ENCODE measurements at regions not wholly inside any gene's neighbourhood (a gene's known extent, or its start where the extent isn't known, plus 50 kb on each side); places are given as distances from the start of the nearest gene placed in this dataset.
A peak's percentile ranks its signal among the peaks of the same experiment; 100 is the strongest.

DNA sequence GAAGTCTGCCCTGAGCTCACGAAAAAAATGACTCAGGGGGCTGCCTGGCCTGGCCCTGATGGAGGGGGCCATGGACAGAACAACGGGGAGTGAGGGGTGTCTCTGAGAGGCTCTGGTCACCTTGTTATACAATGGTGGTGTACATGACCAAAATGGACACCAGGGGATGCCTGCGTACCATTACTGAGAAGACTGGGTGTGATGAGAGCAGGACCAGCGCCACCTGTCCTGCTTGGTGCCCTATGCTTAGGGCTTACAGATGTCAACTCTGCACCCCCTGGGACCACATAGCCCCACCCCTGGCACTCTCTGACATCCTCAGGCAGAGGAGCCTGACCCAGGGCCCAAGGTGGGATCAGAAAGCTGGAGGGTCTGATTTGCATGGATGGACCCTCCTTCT, 104.8 kb downstream of the ZNF280B start:
- no peak overlapping the region for H3K27ac Mint-ChIP-seq
- no peak for ATAC-seq (replicated peaks)
- H3K9me3 Mint-ChIP-seq, result no peaks in the 10 kb centered on the region
- H3K27me3 Mint-ChIP-seq, result peaks cover 28% of the 10 kb centered on the region
- H3K36me3 Mint-ChIP-seq (ENCODE audit: low read depth), result no peaks in the 10 kb centered on the region
- H3K4me1 Mint-ChIP-seq, result no peaks in the 10 kb centered on the region
- H3K4me3 Mint-ChIP-seq, result no peak overlapping the region

DNA sequence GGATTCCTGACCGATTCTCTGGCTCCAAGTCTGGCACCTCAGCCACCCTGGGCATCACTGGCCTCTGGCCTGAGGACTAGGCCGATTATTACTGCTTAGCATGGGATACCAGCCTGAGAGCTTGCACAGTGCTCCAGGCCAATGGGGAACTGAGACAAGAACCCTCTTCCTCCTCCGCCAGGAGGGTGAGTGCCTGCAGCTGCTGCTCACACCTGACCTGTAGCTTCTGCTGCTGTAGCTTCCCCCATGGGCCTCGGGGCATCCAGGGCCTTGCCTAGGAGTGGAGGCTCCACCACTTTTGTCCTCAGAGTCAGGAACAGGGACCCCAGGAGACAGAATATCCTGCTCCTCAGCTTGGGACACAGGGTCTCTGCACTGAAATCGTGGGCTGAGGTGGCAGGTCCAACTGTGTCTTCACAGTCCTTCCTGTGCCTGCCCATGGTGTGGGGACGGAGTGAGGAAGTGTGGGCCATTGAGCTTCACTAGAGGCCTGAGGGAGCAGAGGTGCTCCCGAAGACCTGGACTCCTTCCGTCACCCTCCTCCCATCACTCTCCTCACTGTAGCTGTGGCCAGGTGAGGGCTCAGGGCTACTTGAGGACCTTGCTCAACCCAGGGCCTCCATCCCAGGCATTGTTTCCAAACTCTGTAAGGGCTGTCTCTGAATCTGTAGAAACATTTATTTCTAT, 103.8 kb downstream of the ZNF280B start:
- Mint-ChIP-seq H3K9me3 (no peaks in the 10 kb centered on the region), H3K27me3 (peaks cover 31% of the 10 kb centered on the region), H3K4me1 (no peaks in the 10 kb centered on the region), H3K4me3 (no peak overlapping the region), H3K27ac (no peak overlapping the region), H3K36me3 (ENCODE audit: low read depth) (no peaks in the 10 kb centered on the region)
- ATAC-seq (replicated peaks), result no peak

DNA sequence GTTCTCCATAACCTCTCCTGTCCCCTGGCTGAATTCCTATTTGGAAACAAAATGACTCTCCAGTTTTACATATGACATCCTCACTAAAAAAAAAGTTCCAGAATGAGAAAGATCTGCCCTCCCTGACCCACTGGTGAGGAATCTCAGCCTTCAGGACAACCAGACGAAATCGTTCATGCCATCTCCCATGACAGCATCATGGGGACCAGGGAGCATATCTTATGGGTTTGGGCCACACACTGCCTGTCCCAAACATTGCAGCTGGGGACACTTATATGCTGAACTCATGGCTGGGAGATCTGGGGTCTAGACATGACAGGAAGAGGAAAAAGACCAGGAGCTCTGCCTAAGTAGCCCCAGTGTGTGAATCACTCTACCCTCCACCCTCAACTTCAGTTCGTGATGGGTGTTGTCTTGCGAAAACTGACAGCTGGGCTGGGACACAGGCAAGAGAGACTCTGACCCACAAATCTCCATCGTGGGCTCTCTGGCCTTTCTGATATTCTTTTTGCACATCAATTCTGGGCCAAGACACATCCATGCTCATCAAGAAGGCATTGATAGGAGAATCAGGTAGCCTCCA, 102.0 kb downstream of the ZNF280B start:
- Mint-ChIP-seq H3K4me3 (no peak overlapping the region), H3K9me3 (no peaks in the 10 kb centered on the region), H3K4me1 (no peaks in the 10 kb centered on the region), H3K27me3 (peaks cover 40% of the 10 kb centered on the region), H3K36me3 (ENCODE audit: low read depth) (no peaks in the 10 kb centered on the region), H3K27ac (no peak overlapping the region)
- no peak for ATAC-seq (replicated peaks)

DNA sequence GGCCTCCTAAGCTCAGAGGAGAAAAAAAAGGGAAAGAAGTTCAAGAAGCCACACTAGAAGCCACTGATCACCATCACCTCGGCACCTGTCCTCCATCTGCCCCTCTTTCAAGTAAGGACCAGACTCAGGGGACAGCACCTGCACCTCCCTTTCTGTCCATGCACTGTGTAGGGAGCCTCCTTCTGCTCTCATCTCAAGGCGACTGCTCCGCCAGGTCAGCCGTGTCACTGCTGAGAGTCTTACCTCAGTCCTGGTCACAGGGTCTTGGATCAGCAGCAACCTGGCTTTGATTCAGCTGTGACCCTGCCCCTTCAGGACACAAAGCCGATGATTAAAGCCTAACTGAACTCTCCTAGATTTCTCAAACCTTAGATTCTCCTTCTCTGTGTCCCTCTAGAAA, 101.5 kb downstream of the ZNF280B start:
- Mint-ChIP-seq H3K4me1 (no peaks in the 10 kb centered on the region), H3K4me3 (no peak overlapping the region), H3K27me3 (peaks cover 45% of the 10 kb centered on the region), H3K9me3 (no peaks in the 10 kb centered on the region), H3K36me3 (ENCODE audit: low read depth) (no peaks in the 10 kb centered on the region), H3K27ac (no peak overlapping the region)
- no peak for ATAC-seq (replicated peaks)

DNA sequence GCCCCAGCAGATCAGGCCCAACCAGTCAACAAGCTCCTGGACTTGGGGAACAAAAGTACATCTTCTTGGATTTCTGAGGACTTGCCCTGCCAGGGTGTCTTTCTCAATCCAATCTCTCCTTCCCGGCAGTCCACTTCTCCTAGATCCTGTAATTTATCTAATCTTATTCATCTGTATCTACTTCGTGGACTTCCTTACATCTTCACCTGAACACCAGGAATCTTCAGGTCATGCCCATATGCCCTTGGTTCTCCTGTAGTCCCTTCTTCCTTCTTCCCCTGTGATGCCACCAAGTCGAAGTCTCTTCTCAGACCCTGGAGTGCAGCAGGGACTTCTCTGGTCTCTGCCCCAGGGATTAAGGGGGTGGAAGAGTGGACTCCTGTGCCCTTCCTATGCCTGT, 100.3 kb downstream of the ZNF280B start:
- Mint-ChIP-seq H3K36me3 (ENCODE audit: low read depth) (no peaks in the 10 kb centered on the region), H3K9me3 (no peaks in the 10 kb centered on the region), H3K4me1 (no peaks in the 10 kb centered on the region), H3K27ac (no peak overlapping the region), H3K27me3 (peaks cover 55% of the 10 kb centered on the region), H3K4me3 (no peak overlapping the region)
- ATAC-seq (replicated peaks), result no peak

DNA sequence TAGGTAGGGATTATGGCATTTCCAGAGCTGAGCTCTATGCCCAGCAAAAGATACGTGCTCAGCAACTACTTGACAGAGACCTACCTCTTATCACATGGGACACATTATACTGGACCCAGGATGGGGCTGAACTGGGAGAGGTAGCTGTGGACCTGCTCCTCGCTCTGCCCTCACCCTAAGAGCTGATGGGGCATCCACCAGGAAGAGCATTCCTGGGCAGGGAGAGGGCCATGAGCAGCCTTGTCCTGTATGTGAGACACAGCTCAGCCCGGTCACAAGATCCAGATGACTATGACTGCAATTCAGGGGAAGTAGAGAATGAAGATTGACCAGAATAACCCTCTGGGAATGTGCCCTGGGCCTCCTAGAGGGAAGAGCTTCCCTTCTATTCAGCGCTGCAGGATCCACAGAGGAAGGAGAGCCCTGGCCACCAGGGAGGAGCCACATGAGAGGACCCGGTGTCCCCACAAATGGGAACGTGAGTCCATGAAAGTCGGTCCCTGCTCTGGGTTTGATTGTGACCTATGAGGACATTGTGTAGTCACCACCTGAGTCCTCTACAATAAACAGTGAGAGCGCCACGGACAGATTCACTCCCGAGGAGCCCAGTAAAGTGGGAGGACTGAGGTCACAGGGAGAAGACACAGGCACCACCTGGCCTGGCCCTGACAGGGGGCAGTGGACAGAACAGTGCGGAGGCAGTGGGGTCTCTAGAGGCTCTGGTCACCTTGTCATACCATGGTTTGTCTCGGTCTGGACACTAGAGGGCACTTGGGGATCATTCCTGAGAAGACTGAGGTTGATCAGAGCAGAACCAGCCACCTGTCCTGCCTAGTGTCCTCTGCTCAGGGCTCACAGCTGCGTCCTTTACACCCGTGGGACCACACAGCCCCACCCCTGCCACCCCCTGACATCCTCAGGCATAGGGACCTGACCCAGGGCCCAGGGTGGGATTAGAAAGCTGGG, 99.5 kb downstream of the ZNF280B start:
- Mint-ChIP-seq H3K4me3 (no peak overlapping the region), H3K4me1 (no peaks in the 10 kb centered on the region), H3K9me3 (no peaks in the 10 kb centered on the region), H3K36me3 (ENCODE audit: low read depth) (peaks cover under 1% of the 10 kb centered on the region), H3K27ac (no peak overlapping the region), H3K27me3 (peaks cover 61% of the 10 kb centered on the region)
- ATAC-seq (replicated peaks), result peak; percentile 31

DNA sequence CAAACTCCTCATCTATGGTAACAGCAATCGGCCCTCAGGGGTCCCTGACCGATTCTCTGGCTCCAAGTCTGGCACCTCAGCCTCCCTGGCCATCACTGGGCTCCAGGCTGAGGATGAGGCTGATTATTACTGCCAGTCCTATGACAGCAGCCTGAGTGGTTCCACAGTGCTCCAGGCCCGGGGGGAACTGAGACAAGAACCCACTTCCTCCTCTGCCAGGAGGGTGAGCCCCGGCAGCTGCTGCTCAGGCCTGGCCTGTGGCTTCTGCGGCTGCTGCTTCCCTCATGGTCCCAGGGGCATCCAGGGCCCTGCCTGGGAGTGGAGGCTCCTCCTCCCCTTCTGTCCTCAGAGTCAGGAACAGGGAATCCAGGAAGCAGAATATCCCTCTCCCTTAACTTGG, 98.4 kb downstream of the ZNF280B start:
- Mint-ChIP-seq H3K4me3 (no peak overlapping the region), H3K27me3 (peaks cover 68% of the 10 kb centered on the region), H3K4me1 (no peaks in the 10 kb centered on the region), H3K36me3 (ENCODE audit: low read depth) (peaks cover 4% of the 10 kb centered on the region), H3K9me3 (no peaks in the 10 kb centered on the region), H3K27ac (no peak overlapping the region)
- no peak for ATAC-seq (replicated peaks)

DNA sequence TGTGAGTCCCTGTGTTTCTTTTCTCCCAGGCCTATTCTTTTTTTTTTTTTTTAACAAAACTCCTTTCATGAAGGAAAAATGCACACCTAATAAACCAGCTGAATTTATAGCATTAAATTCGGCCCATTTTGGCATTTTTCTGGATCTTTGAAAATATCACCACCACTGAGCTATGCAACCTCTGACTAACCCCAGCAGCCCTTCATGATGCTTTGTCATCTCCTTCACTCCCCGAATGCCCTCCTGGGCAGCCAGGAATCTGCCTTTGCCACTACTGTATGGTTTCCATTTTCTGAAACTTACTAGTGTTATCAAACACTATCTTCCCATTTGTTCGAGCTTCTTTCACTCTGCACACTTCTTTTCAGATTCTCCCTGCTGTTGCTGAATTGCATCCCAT, 97.9 kb downstream of the ZNF280B start:
- ATAC-seq (replicated peaks), result no peak
- peaks cover 4% of the 10 kb centered on the region for H3K36me3 Mint-ChIP-seq (ENCODE audit: low read depth)
- peaks cover 68% of the 10 kb centered on the region for H3K27me3 Mint-ChIP-seq

DNA sequence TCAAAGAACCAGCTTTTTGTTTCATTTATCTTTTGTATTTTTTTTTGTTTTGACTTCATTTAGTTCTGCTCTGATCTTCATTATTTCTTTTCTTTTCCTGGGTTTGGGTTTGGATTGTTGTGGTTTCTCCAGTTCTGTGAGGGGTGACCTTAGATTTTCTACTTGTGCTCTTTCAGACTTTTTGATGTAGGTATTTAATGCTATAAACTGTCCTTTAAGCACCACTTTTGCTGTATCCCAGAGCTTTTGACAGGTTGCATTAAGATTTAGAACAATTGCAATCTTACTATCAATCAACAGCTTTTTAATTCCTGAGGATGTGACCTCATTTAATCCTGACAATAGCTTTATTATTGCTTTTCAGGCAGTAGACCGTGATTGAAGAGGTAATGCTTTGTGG, 94.3 kb downstream of the ZNF280B start:
- no peaks in the 10 kb centered on the region for H3K4me1 Mint-ChIP-seq
- H3K27me3 Mint-ChIP-seq, result peaks cover 58% of the 10 kb centered on the region
- H3K36me3 Mint-ChIP-seq (ENCODE audit: low read depth), result peaks cover 4% of the 10 kb centered on the region
- no peak overlapping the region for H3K4me3 Mint-ChIP-seq
- H3K27ac Mint-ChIP-seq, result no peak overlapping the region
- H3K9me3 Mint-ChIP-seq, result no peaks in the 10 kb centered on the region
- ATAC-seq (replicated peaks), result no peak

More for the DNA sequence above, 97.9 kb downstream of the ZNF280B start:
- Mint-ChIP-seq H3K4me1 (no peaks in the 10 kb centered on the region), H3K9me3 (no peaks in the 10 kb centered on the region), H3K27ac (no peak overlapping the region), H3K4me3 (no peak overlapping the region)

DNA sequence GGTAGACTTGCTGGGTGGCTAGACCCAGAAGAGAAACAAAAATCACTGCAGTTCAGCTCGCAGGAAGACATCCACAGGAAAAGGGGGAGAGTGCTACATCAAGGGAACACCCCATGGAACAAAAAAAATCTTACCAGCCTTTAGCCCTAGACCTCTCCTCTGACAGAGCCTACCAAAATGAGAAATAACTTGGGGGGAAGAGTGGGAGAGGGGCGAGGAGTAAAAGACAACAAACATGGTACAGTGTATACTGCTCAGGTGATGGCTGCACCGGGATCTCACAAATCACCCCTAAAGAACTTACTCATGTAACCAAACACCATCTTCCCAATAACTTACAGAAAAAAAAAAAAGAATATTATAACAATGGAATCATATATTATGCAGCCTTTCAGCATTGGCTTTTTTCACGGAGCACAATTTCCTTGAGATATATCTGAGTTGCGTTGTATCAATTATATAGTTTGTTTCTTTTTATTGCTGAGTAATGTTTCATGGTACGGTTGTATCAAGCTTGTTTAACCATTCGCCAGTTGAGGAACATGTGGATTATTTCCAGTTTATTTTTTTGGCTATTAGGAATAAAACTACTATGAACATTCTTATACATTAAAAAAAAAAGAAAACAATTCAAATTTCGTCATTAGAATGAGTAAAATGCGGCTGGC, 90.9 kb downstream of the ZNF280B start:
- ATAC-seq (replicated peaks), result no peak
- Mint-ChIP-seq H3K9me3 (no peaks in the 10 kb centered on the region), H3K27ac (no peak overlapping the region), H3K4me1 (no peaks in the 10 kb centered on the region), H3K27me3 (peaks cover 51% of the 10 kb centered on the region), H3K36me3 (ENCODE audit: low read depth) (peaks cover 4% of the 10 kb centered on the region), H3K4me3 (no peak overlapping the region)

DNA sequence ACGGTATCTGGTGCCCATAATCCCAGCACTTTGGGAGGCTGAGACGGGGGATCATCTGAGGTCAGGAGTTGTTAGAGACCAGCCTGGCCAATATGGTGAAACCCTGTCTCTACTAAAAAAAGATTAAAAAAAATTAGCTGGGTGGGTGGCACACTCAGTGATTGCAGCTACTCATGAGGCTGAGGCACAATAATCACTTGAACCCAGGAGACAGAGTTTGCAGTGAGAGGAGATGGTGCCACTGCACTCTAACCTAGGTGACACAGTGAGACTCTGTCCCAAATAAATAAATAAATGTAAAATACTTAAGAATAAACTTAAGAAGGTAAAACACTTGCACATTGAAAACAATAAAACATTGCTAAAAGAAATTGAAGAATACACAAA, 90.4 kb downstream of the ZNF280B start:
- peaks cover 4% of the 10 kb centered on the region for H3K36me3 Mint-ChIP-seq (ENCODE audit: low read depth)
- H3K27ac Mint-ChIP-seq, result no peak overlapping the region
- H3K27me3 Mint-ChIP-seq, result peaks cover 46% of the 10 kb centered on the region
- no peak overlapping the region for H3K4me3 Mint-ChIP-seq
- H3K4me1 Mint-ChIP-seq, result no peaks in the 10 kb centered on the region
- H3K9me3 Mint-ChIP-seq, result no peaks in the 10 kb centered on the region
- no peak for ATAC-seq (replicated peaks)

DNA sequence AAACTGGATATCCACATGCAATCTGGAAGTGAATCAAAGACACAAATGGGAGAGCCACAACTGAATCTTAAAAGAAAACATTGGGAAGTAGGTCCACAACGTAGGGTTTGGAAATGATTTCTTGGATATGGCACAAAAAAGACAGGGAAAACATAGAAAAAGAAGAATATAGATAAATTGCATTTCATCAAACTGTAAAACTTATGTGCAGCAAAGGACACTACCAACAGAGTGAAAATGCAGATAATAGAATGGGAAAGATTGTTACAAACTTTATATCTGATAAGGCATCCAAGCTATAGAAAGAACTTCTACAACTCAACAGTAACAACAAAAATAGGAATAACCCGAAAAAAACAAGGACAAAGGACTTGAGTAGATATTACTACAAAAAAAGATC, 89.6 kb downstream of the ZNF280B start:
- H3K36me3 Mint-ChIP-seq (ENCODE audit: low read depth), result peaks cover 4% of the 10 kb centered on the region

DNA sequence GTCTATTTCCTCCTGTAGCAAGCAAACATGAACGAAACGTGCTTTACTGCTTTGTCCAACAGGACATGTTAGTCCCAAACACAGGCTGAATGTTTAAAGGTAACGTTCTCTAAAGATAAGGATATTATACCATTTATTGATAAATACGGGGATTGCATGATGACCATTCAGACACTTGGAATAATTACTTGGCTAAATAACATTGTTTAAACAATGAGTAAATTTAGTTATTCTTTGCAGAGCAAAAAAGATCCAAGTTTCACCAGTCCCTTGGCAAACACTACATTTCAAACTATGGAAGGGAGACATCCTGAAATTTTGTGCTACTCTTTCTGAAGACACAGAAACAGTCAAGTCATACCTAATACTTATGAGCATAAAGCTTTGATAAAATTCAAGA, 88.0 kb downstream of the ZNF280B start:
- Mint-ChIP-seq H3K4me3 (no peak overlapping the region), H3K4me1 (no peaks in the 10 kb centered on the region), H3K9me3 (no peaks in the 10 kb centered on the region), H3K27me3 (peaks cover 28% of the 10 kb centered on the region), H3K36me3 (ENCODE audit: low read depth) (no peaks in the 10 kb centered on the region), H3K27ac (no peak overlapping the region)
- ATAC-seq (replicated peaks), result no peak

More for the DNA sequence above, 89.6 kb downstream of the ZNF280B start:
- no peaks in the 10 kb centered on the region for H3K4me1 Mint-ChIP-seq
- H3K27me3 Mint-ChIP-seq, result peaks cover 38% of the 10 kb centered on the region
- H3K4me3 Mint-ChIP-seq, result no peak overlapping the region
- no peak overlapping the region for H3K27ac Mint-ChIP-seq
- H3K9me3 Mint-ChIP-seq, result no peaks in the 10 kb centered on the region
- ATAC-seq (replicated peaks), result no peak

DNA sequence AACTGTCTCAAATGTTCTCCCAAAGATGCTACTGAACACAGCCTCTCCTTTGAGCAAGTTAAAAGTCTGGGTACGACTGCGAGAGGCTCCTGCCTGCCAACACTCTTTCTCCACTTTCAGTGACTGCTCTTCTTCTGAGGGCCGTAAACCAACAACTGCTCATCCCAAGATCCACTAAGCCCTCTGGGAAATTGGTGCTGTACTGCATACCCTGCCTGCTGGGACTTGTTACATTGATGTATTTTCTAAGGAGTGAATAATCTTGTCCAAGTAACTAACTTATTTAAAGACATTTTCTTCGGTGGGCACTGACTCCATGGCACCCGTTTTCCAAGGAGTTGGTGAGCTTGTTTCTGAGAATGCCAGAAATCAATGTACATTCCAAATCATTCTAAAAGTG, 87.2 kb downstream of the ZNF280B start:
- no peak overlapping the region for H3K27ac Mint-ChIP-seq
- no peaks in the 10 kb centered on the region for H3K9me3 Mint-ChIP-seq
- H3K4me1 Mint-ChIP-seq, result no peaks in the 10 kb centered on the region
- no peaks in the 10 kb centered on the region for H3K36me3 Mint-ChIP-seq (ENCODE audit: low read depth)
- H3K27me3 Mint-ChIP-seq, result peaks cover 24% of the 10 kb centered on the region
- ATAC-seq (replicated peaks), result no peak
- H3K4me3 Mint-ChIP-seq, result no peak overlapping the region

All from activated T-helper 17 cell treated with anti-CD3 and anti-CD28 coated beads, Interleukin-2, amount 50 U/mL, for 72 hours (primary cell).